MM.1S (cell line): ENCODE measurements at regions not wholly inside any gene's neighbourhood (a gene's known extent, or its start where the extent isn't known, plus 50 kb on each side); places are given as distances from the start of the nearest gene placed in this dataset.

ENCODE experiments used
- DNase-seq: peaks from one replicate; pipeline ENCODE4 v3.0.0-alpha.2; 2015
- H2AFZ ChIP-seq: fragments of 300-600 bp; sonication (generic); 2 replicates; pipeline ENCODE4 v1.6.0; 2016; ENCODE audit warnings: antibody characterized with exemption, low read length
- H3F3A ChIP-seq: fragments of 300-600 bp; sonication (generic); 2 replicates; pipeline ENCODE4 v1.6.1; 2016; ENCODE audit warnings: mild to moderate bottlenecking, antibody characterized with exemption, low read length, moderate library complexity, mixed read lengths; ENCODE audit not compliant: insufficient read depth
- H3K27ac ChIP-seq: fragments of 300-600 bp; sonication (generic); 2 replicates; pipeline ENCODE4 v1.5.1; 2016; ENCODE audit warnings: mild to moderate bottlenecking, low read length
- H3K27me3 ChIP-seq: fragments of 300-600 bp; sonication (generic); replicated peaks from 2 replicates; pipeline ENCODE4 v1.6.0; 2016; ENCODE audit warnings: low read length; ENCODE audit not compliant: insufficient read depth
- H3K36me3 ChIP-seq: fragments of 300-600 bp; sonication (generic); replicated peaks from 2 replicates; pipeline ENCODE4 v1.6.1; 2016; ENCODE audit warnings: mild to moderate bottlenecking, low read length, mixed read lengths; ENCODE audit not compliant: insufficient read depth
- H3K4me1 ChIP-seq: fragments of 300-600 bp; sonication (generic); 2 replicates; pipeline ENCODE4 v1.6.1; 2016; ENCODE audit warnings: low read length, mixed read lengths
- H3K4me2 ChIP-seq: fragments of 300-600 bp; sonication (generic); 2 replicates; pipeline ENCODE4 v1.6.0; 2016; ENCODE audit warnings: low read depth, low read length
- H3K4me3 ChIP-seq: fragments of 300-600 bp; sonication (generic); 2 replicates; pipeline ENCODE4 v1.5.1; 2016; ENCODE audit warnings: low read length, mixed read lengths
- H3K79me2 ChIP-seq: fragments of 300-600 bp; sonication (generic); 2 replicates; pipeline ENCODE4 v1.6.1; 2016; ENCODE audit warnings: mixed run types, low read length, mixed read lengths
- H3K9ac ChIP-seq: fragments of 300-600 bp; sonication (generic); 2 replicates; pipeline ENCODE4 v1.6.1; 2016; ENCODE audit warnings: low read length, mixed read lengths
- H3K9me2 ChIP-seq: fragments of 300-600 bp; sonication (generic); replicated peaks from 2 replicates; pipeline ENCODE4 v1.6.1; 2016; ENCODE audit warnings: mild to moderate bottlenecking, low read length, mixed read lengths; ENCODE audit not compliant: insufficient read depth
- H3K9me3 ChIP-seq: fragments of 300-600 bp; sonication (generic); replicated peaks from 2 replicates; pipeline ENCODE4 v1.6.1; 2016; ENCODE audit warnings: mild to moderate bottlenecking, low read length, mixed read lengths; ENCODE audit not compliant: insufficient read depth
- H4K20me1 ChIP-seq: fragments of 300-600 bp; sonication (generic); 2 replicates; pipeline ENCODE4 v1.6.1; 2016; ENCODE audit warnings: mild to moderate bottlenecking, low read length, moderate library complexity, mixed read lengths; ENCODE audit not compliant: insufficient read depth
- CTCF ChIP-seq: fragments of 300-600 bp; sonication (generic); IDR thresholded peaks from 2 replicates; pipeline ENCODE4 v1.5.1; 2016; ENCODE audit warnings: antibody characterized with exemption, low read length, mixed read lengths
- EZH2 ChIP-seq: fragments of 300-600 bp; sonication (generic); optimal IDR thresholded peaks from 2 replicates; pipeline ENCODE3; 2017; ENCODE audit warnings: low read depth, mild to moderate bottlenecking, antibody characterized with exemption, low read length, mixed read lengths
- EZH2phosphoT487 ChIP-seq: fragments of 300-600 bp; sonication (generic); IDR thresholded peaks from 2 replicates; pipeline ENCODE4 v1.6.1; 2018; ENCODE audit warnings: antibody characterized with exemption, low read length

DNA sequence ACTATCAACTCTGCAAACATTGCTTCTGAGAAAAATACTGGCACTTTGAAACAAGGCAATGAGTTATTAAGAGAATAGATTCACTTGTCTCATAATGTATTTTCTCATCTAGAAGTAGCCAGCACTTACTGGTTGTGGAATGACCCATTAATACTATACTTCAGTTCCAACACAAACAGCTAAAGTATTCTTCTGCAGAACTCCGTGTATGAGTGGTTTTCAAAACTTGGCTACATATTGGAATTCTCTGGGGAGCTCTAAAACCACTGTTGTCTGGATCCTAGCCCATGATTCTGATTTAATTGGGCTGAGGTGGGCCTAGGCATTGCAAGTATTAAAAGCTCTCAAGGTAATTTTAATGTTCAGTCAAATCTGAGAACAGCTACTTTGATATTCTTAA, 1416.4 kb upstream of the RAG2 start:
- Histone ChIP-seq H3K4me3 (no peak overlapping the region), H3F3A (no peaks in the 10 kb centered on the region), H3K9ac (no peak overlapping the region), H3K27ac (no peak overlapping the region), H2AFZ (0 out of 2 replicates have a peak overlapping the region, but pooled peaks have one; percentile 38), H4K20me1 (no peaks in the 10 kb centered on the region), H3K79me2 (no peaks in the 10 kb centered on the region), H3K4me2 (no peak overlapping the region), H3K4me1 (no peaks in the 10 kb centered on the region), H3K9me2 (no peaks in the 10 kb centered on the region), H3K9me3 (peaks cover 3% of the 10 kb centered on the region; the same call in 1 of the 2 replicates), H3K27me3 (no peaks in the 10 kb centered on the region), H3K36me3 (no peaks in the 10 kb centered on the region)
- DNase-seq = no peak
- TF ChIP-seq EZH2 (no peak), CTCF (no peak), EZH2phosphoT487 (no peak)

- H3K79me2 ChIP-seq = no peaks in the 10 kb centered on the region
- no peaks in the 10 kb centered on the region for H3K9me2 ChIP-seq
- H3F3A ChIP-seq = no peaks in the 10 kb centered on the region
- H3K4me1 ChIP-seq = no peaks in the 10 kb centered on the region
- no peak for DNase-seq
- no peak overlapping the region for H3K9ac ChIP-seq
- H3K4me3 ChIP-seq = no peak overlapping the region
- H3K36me3 ChIP-seq = no peaks in the 10 kb centered on the region
- H3K27ac ChIP-seq = no peak overlapping the region
- no peak overlapping the region for H2AFZ ChIP-seq
- H3K4me2 ChIP-seq = no peak overlapping the region
- TF ChIP-seq CTCF (no peak), EZH2phosphoT487 (no peak), EZH2 (no peak)
- peaks cover 3% of the 10 kb centered on the region; the same call in 1 of the 2 replicates for H3K9me3 ChIP-seq
- no peaks in the 10 kb centered on the region for H4K20me1 ChIP-seq
- no peaks in the 10 kb centered on the region for H3K27me3 ChIP-seq
These were observed 1415.1 kb upstream of the RAG2 start for GRCh38 chr11:38013157-38013556.

GRCh38 chr11:38011496-38011895, 1413.5 kb upstream of the RAG2 start:
- Histone ChIP-seq H3K9ac (no peak overlapping the region), H3K36me3 (no peaks in the 10 kb centered on the region), H3K27ac (no peak overlapping the region), H3K9me3 (peaks cover 3% of the 10 kb centered on the region; the same call in 1 of the 2 replicates), H2AFZ (no peak overlapping the region), H3K4me2 (no peak overlapping the region), H4K20me1 (no peaks in the 10 kb centered on the region), H3K79me2 (no peaks in the 10 kb centered on the region), H3K4me1 (no peaks in the 10 kb centered on the region), H3K27me3 (no peaks in the 10 kb centered on the region), H3K9me2 (no peaks in the 10 kb centered on the region), H3F3A (no peaks in the 10 kb centered on the region), H3K4me3 (no peak overlapping the region)
- no peak for DNase-seq
- TF ChIP-seq CTCF (no peak), EZH2 (no peak), EZH2phosphoT487 (no peak)
